ENCODE measurements at regions not wholly inside any gene's neighbourhood (a gene's known extent, or its start where the extent isn't known, plus 50 kb on each side); places are given as distances from the start of the nearest gene placed in this dataset.

GRCh38 chr14:22414876-22415604, 174.0 kb downstream of the DAD1 start:
- TF ChIP-seq CTCF (IDR thresholded peaks at IDR 0.05 in 4 of 5, conservative IDR thresholded peaks at IDR 0.05 in 1 of 5) (no peak), POLR2A (IDR thresholded peaks at IDR 0.05) (no peak)
